ENCODE measurements at regions not wholly inside any gene's neighbourhood (a gene's known extent, or its start where the extent isn't known, plus 50 kb on each side); places are given as distances from the start of the nearest gene placed in this dataset.

DNA sequence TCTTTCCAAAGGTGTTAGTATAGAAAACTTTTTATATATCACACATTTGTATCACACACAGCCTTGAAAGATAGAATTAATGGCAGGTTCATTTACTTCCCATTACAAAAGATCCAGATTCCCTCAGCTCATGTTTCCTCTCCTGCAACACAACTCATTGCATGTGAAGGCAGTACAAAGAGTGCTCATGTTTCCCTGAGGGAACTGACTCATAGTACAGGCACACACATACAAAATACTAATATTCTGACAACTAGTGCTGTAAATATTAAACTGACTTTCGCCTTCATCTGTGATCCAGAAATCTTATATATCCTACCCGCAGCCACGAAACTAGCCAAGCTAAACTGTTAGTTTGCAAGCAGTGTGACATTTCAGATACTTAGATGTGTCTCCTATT is 819.8 kb upstream of the PCDH7 start:
- H2AFZ ChIP-seq: no peak overlapping the region
- H3K27ac ChIP-seq (ENCODE audit: low read depth): no peak overlapping the region
- TF ChIP-seq NANOG (IDR thresholded peaks at IDR 0.05; ENCODE audit: borderline replicate concordance) (no peak), POLR2AphosphoS5 (IDR thresholded peaks at IDR 0.05; ENCODE audit: low read depth) (no peak), EZH2 (IDR thresholded peaks at IDR 0.05; ENCODE audit: low read depth, unreplicated experiment) (no peak), CREB1 (CRISPR knock-in tag; IDR thresholded peaks at IDR 0.05; ENCODE audit: low read depth) (no peak), STAT1 (IDR thresholded peaks at IDR 0.05; ENCODE audit: unreplicated experiment) (no peak)
- TF ChIP-seq, protein P1, sequence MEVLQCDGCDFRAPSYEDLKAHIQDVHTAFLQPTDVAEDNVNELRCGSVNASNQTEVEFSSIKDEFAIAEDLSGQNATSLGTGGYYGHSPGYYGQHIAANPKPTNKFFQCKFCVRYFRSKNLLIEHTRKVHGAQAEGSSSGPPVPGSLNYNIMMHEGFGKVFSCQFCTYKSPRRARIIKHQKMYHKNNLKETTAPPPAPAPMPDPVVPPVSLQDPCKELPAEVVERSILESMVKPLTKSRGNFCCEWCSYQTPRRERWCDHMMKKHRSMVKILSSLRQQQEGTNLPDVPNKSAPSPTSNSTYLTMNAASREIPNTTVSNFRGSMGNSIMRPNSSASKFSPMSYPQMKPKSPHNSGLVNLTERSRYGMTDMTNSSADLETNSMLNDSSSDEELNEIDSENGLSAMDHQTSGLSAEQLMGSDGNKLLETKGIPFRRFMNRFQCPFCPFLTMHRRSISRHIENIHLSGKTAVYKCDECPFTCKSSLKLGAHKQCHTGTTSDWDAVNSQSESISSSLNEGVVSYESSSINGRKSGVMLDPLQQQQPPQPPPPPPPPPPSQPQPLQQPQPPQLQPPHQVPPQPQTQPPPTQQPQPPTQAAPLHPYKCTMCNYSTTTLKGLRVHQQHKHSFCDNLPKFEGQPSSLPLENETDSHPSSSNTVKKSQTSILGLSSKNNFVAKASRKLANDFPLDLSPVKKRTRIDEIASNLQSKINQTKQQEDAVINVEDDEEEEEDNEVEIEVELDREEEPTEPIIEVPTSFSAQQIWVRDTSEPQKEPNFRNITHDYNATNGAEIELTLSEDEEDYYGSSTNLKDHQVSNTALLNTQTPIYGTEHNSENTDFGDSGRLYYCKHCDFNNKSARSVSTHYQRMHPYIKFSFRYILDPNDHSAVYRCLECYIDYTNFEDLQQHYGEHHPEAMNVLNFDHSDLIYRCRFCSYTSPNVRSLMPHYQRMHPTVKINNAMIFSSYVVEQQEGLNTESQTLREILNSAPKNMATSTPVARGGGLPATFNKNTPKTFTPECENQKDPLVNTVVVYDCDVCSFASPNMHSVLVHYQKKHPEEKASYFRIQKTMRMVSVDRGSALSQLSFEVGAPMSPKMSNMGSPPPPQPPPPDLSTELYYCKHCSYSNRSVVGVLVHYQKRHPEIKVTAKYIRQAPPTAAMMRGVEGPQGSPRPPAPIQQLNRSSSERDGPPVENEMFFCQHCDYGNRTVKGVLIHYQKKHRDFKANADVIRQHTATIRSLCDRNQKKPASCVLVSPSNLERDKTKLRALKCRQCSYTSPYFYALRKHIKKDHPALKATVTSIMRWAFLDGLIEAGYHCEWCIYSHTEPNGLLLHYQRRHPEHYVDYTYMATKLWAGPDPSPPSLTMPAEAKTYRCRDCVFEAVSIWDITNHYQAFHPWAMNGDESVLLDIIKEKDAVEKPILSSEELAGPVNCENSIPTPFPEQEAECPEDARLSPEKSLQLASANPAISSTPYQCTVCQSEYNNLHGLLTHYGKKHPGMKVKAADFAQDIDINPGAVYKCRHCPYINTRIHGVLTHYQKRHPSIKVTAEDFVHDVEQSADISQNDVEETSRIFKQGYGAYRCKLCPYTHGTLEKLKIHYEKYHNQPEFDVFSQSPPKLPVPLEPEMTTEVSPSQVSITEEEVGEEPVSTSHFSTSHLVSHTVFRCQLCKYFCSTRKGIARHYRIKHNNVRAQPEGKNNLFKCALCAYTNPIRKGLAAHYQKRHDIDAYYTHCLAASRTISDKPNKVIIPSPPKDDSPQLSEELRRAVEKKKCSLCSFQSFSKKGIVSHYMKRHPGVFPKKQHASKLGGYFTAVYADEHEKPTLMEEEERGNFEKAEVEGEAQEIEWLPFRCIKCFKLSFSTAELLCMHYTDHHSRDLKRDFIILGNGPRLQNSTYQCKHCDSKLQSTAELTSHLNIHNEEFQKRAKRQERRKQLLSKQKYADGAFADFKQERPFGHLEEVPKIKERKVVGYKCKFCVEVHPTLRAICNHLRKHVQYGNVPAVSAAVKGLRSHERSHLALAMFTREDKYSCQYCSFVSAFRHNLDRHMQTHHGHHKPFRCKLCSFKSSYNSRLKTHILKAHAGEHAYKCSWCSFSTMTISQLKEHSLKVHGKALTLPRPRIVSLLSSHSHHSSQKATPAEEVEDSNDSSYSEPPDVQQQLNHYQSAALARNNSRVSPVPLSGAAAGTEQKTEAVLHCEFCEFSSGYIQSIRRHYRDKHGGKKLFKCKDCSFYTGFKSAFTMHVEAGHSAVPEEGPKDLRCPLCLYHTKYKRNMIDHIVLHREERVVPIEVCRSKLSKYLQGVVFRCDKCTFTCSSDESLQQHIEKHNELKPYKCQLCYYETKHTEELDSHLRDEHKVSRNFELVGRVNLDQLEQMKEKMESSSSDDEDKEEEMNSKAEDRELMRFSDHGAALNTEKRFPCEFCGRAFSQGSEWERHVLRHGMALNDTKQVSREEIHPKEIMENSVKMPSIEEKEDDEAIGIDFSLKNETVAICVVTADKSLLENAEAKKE (CRISPR knock-in tag; IDR thresholded peaks at IDR 0.05): no peak
- peaks cover 4% of the 10 kb centered on the region; the same call in 1 of the 3 replicates for H3K9me3 Mint-ChIP-seq
- H4K20me1 ChIP-seq (replicated peaks; ENCODE audit: insufficient read depth): no peaks in the 10 kb centered on the region
- no peaks in the 10 kb centered on the region for H3K27me3 Mint-ChIP-seq (ENCODE audit: insufficient read depth, low read depth, poor library complexity)
- H3K36me3 Mint-ChIP-seq (ENCODE audit: low read depth): no peaks in the 10 kb centered on the region
- no peaks in the 10 kb centered on the region for H3K9me2 ChIP-seq (ENCODE audit: insufficient read depth)
- H3K79me2 ChIP-seq (replicated peaks; ENCODE audit: insufficient read depth): no peaks in the 10 kb centered on the region
- H3K4me3 Mint-ChIP-seq: no peak overlapping the region
- no peak overlapping the region for H3K27ac Mint-ChIP-seq
- no peaks in the 10 kb centered on the region for H3K4me1 ChIP-seq (ENCODE audit: insufficient read depth)
- no peaks in the 10 kb centered on the region for H3K4me1 Mint-ChIP-seq
- no peak overlapping the region for H3K4me2 ChIP-seq
- H3F3A ChIP-seq (replicated peaks; ENCODE audit: low read depth): no peaks in the 10 kb centered on the region
- H3K4me3 ChIP-seq: no peak overlapping the region
- DNase-seq (ENCODE audit: low spot score) (no peak), ATAC-seq (no peak)
- H3K36me3 ChIP-seq (ENCODE audit: insufficient read depth): 0 out of 2 replicates have a peak, but pooled peaks cover 3% of the 10 kb centered on the region
- H3K27me3 ChIP-seq (ENCODE audit: insufficient read depth): no peaks in the 10 kb centered on the region

DNA sequence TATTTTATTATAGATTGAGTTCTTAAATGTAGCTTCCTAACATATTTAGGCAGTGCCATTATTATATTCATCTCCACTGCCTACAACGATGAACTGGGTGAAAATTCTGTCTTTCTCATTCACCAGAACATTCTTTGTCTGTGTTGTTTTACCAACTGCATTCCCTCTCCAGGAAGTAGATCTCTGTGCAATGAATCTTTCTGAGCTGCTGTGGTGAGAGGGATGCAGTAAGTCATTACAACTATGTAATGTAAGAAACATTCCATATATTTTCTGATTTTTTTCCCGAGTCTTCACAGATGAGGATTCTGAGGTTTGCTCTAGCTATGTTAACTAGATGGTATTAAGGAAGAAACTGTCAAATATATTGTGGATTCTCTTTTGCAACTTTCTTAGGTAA is 811.9 kb upstream of the PCDH7 start:
- Mint-ChIP-seq H3K9me3 (peaks cover 20% of the 10 kb centered on the region), H3K36me3 (ENCODE audit: low read depth) (peaks cover 13% of the 10 kb centered on the region; the same call in 1 of the 3 replicates), H3K4me3 (no peak overlapping the region), H3K27me3 (ENCODE audit: insufficient read depth, low read depth, poor library complexity) (no peaks in the 10 kb centered on the region), H3K4me1 (no peaks in the 10 kb centered on the region), H3K27ac (no peak overlapping the region)
- DNase-seq (ENCODE audit: low spot score) (no peak), ATAC-seq (no peak)
- H3F3A ChIP-seq (replicated peaks; ENCODE audit: low read depth): no peaks in the 10 kb centered on the region
- H3K4me1 ChIP-seq (ENCODE audit: insufficient read depth): no peaks in the 10 kb centered on the region
- no peaks in the 10 kb centered on the region for H4K20me1 ChIP-seq (replicated peaks; ENCODE audit: insufficient read depth)
- no peaks in the 10 kb centered on the region for H3K9me2 ChIP-seq (ENCODE audit: insufficient read depth)
- no peak overlapping the region for H3K4me3 ChIP-seq
- H3K4me2 ChIP-seq: no peak overlapping the region
- no peak overlapping the region for H3K27ac ChIP-seq (ENCODE audit: low read depth)
- 0 out of 2 replicates have a peak, but pooled peaks cover 3% of the 10 kb centered on the region for H3K36me3 ChIP-seq (ENCODE audit: insufficient read depth)
- no peaks in the 10 kb centered on the region for H3K79me2 ChIP-seq (replicated peaks; ENCODE audit: insufficient read depth)
- no peaks in the 10 kb centered on the region for H3K27me3 ChIP-seq (ENCODE audit: insufficient read depth)
- H2AFZ ChIP-seq: no peak overlapping the region
- no peak for TF ChIP-seq POLR2AphosphoS5 (IDR thresholded peaks at IDR 0.05; ENCODE audit: low read depth)
- TF ChIP-seq, protein P2, sequence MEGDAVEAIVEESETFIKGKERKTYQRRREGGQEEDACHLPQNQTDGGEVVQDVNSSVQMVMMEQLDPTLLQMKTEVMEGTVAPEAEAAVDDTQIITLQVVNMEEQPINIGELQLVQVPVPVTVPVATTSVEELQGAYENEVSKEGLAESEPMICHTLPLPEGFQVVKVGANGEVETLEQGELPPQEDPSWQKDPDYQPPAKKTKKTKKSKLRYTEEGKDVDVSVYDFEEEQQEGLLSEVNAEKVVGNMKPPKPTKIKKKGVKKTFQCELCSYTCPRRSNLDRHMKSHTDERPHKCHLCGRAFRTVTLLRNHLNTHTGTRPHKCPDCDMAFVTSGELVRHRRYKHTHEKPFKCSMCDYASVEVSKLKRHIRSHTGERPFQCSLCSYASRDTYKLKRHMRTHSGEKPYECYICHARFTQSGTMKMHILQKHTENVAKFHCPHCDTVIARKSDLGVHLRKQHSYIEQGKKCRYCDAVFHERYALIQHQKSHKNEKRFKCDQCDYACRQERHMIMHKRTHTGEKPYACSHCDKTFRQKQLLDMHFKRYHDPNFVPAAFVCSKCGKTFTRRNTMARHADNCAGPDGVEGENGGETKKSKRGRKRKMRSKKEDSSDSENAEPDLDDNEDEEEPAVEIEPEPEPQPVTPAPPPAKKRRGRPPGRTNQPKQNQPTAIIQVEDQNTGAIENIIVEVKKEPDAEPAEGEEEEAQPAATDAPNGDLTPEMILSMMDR (conservative IDR thresholded peaks at IDR 0.05; ENCODE audit: low read depth in 2 of 2): no peak
- TF ChIP-seq ZNF331 (CRISPR knock-in tag; IDR thresholded peaks at IDR 0.05; ENCODE audit: low read depth): no peak
- TF ChIP-seq NANOG (IDR thresholded peaks at IDR 0.05; ENCODE audit: borderline replicate concordance): no peak
- no peak for TF ChIP-seq STAT1 (IDR thresholded peaks at IDR 0.05; ENCODE audit: unreplicated experiment)
